Adrenal gland (tissue), 9 donors: ENCODE measurements at regions not wholly inside any gene's neighbourhood (a gene's known extent, or its start where the extent isn't known, plus 50 kb on each side); places are given as distances from the start of the nearest gene placed in this dataset.

Experiments used
- DNase-seq, 7 donors: peaks; one replicate each; pipeline ENCODE4 v3.0.0-alpha.2; 2019 to 2020
- H3K27ac ChIP-seq, 5 donors: fragments of 200-600 bp; sonication (generic) in 4 of 5; 1 replicate in 3 of 5; 2 replicates in 2 of 5; pipeline versions ENCODE4 v1.5.1 to v1.8.0; 2016 to 2020; ENCODE audit warnings: mild to moderate bottlenecking in 1 of 5
- H3K27me3 ChIP-seq: fragments of 200-600 bp; 2 replicates; pipeline ENCODE4 v1.8.0; 2021
- H3K36me3 ChIP-seq, 2 donors: fragments of 200-600 bp; replicated peaks in 1 of 2; 1 replicate in 1 of 2; 2 replicates in 1 of 2; pipeline versions ENCODE4 v1.5.1 to v1.8.0; 2018 to 2022
- H3K4me1 ChIP-seq, 2 donors: fragments of 200-600 bp; replicated peaks in 1 of 2; 1 replicate in 1 of 2; 2 replicates in 1 of 2; pipeline versions ENCODE4 v1.5.1 to v1.8.0; 2018 to 2021
- H3K4me3 ChIP-seq, 4 donors: fragments of 200-600 bp; sonication (generic) in 3 of 4; one replicate each; pipeline ENCODE4 v1.5.1; 2016 to 2018
- H3K9me3 ChIP-seq, 3 donors: fragments of 200-600 bp; sonication (generic) in 1 of 3; replicated peaks in 1 of 3; 1 replicate in 2 of 3; 2 replicates in 1 of 3; pipeline versions ENCODE4 v1.5.1 to v1.8.0; 2016 to 2021
- CTCF ChIP-seq, 6 experiments: fragments of 450-650 bp in 4 of 6; fragments of 200-600 bp in 2 of 6; sonication (generic) in 1 of 6; IDR thresholded peaks; 1 replicate in 5 of 6; 2 replicates in 1 of 6; pipeline versions ENCODE4 v1.5.1 to v1.8.0; 2016 to 2021; ENCODE audit warnings: antibody characterized with exemption in 6 of 6, mild to moderate bottlenecking in 2 of 6, moderate library complexity in 1 of 6
- POLR2A ChIP-seq, 2 donors: fragments of 450-650 bp; IDR thresholded peaks; one replicate each; pipeline ENCODE4 v1.6.1; 2017; ENCODE audit warnings: antibody characterized with exemption in 2 of 2, mild to moderate bottlenecking in 2 of 2, moderate library complexity in 1 of 2
- WGBS, 4 donors: extraction: QIAGEN DNeasy Blood & Tissue Kit in 2 of 4; methylation state at CpG; one replicate each; pipeline versions ENCODE4 v1.1.5 to v1.1.7; 2013 to 2017; 5-methylcytosine and 5-hydroxymethylcytosine counted together
- intact Hi-C, 2 donors: fragments of 100-400 bp; cut with DNase I; formaldehyde crosslinking; loops; one replicate each; pipeline versions ENCODE4 v1.14.1 to v1.15.0; 2022 to 2023
- donor health status: healthy with polysubstance abuse.
- donor health status: Bipolar disorder and iron deficiency.
- donor health status: DM: yes; HTN: yes; CAD: no.
- donor health status: DM: no; HTN: no; CAD: no.
- donor health status: DM: no; HTN: no; CAD: no.

GRCh38 chr2:105629634-105630033 is 115.1 kb upstream of the NCK2 start:
- H3K27ac ChIP-seq: no peak overlapping the region
- TF ChIP-seq POLR2A (IDR thresholded peaks at IDR 0.05) (no peak), CTCF (IDR thresholded peaks at IDR 0.05) (no peak)
- WGBS, 4 donors: 82 to 100% (median 83%) methylated on average over 1 of the region's 1 CpG

GRCh38 chr2:105627534-105627933 is 117.2 kb upstream of the NCK2 start:
- no peak for TF ChIP-seq POLR2A (IDR thresholded peaks at IDR 0.05)
- TF ChIP-seq CTCF (IDR thresholded peaks at IDR 0.05): no peak
- Histone ChIP-seq H3K27me3 (no peaks in the 10 kb centered on the region), H3K4me3 (no peak overlapping the region), H3K36me3 (no peaks in the 10 kb centered on the region), H3K9me3 (no peaks in the 10 kb centered on the region), H3K27ac (no peak overlapping the region), H3K4me1 (no peaks in the 10 kb centered on the region)
- WGBS, 4 donors: 62 to 74% (median 66%) methylated on average over 3 of the region's 3 CpGs
- intact Hi-C loops: no loop called here
- no peak for DNase-seq

More at GRCh38 chr2:105629634-105630033, 115.1 kb upstream of the NCK2 start:
- no peak for DNase-seq
- H3K27me3 ChIP-seq: no peaks in the 10 kb centered on the region
- no peak overlapping the region for H3K4me3 ChIP-seq
- H3K36me3 ChIP-seq: no peaks in the 10 kb centered on the region
- intact Hi-C loops: no loop called here
- H3K9me3 ChIP-seq: no peaks in the 10 kb centered on the region
- H3K4me1 ChIP-seq: no peaks in the 10 kb centered on the region

- Histone ChIP-seq H3K4me1 (no peaks in the 10 kb centered on the region), H3K4me3 (no peak overlapping the region), H3K27ac (no peak overlapping the region), H3K27me3 (no peaks in the 10 kb centered on the region), H3K9me3 (no peaks in the 10 kb centered on the region), H3K36me3 (no peaks in the 10 kb centered on the region)
- TF ChIP-seq CTCF (IDR thresholded peaks at IDR 0.05) (no peak), POLR2A (IDR thresholded peaks at IDR 0.05) (no peak)
- intact Hi-C loops: no loop called here
- WGBS, 4 donors: 78 to 86% (median 82%) methylated on average over 3 of the region's 3 CpGs
- no peak for DNase-seq
Observed at GRCh38 chr2:105626966-105627340, 117.8 kb upstream of the NCK2 start.

- H3K4me3 ChIP-seq: no peak overlapping the region
- H3K27ac ChIP-seq: no peak overlapping the region
- intact Hi-C loops: no loop called here
- 73 to 85% (median 80%) methylated on average over 7 of the region's 7 CpGs for WGBS, 4 donors
- H3K36me3 ChIP-seq: no peaks in the 10 kb centered on the region
- H3K9me3 ChIP-seq: no peaks in the 10 kb centered on the region
- TF ChIP-seq CTCF (IDR thresholded peaks at IDR 0.05) (no peak), POLR2A (IDR thresholded peaks at IDR 0.05) (no peak)
- no peaks in the 10 kb centered on the region for H3K27me3 ChIP-seq
- no peaks in the 10 kb centered on the region for H3K4me1 ChIP-seq
- DNase-seq: no peak
Observed at GRCh38 chr2:105626212-105626965, 118.3 kb upstream of the NCK2 start.
